HepG2 (cell line): ENCODE measurements at regions not wholly inside any gene's neighbourhood (a gene's known extent, or its start where the extent isn't known, plus 50 kb on each side); places are given as distances from the start of the nearest gene placed in this dataset.

Experiments
- ATAC-seq: fragments of 200-7000 bp; cut with Tn5 transposase; 3 replicates; pipeline ENCODE4 v1.9.1; 2020; ENCODE audit warnings: mild to moderate bottlenecking, moderate library complexity
- BruUV-seq: library from RNA; stranded (reverse); fragments of 400-500 nt; replicated peaks from 2 replicates; lab custom pipeline; 2021; lab: Mats Ljungman, UMichigan
- CTCF ChIA-PET: fragments of 300-600 bp; formaldehyde crosslinking; extraction: SDS; loops from one replicate; lab custom pipeline; 2021; ENCODE audit warnings: low total read pairs, inconsistent platforms, low intra/inter-chr PET ratio; lab: Yijun Ruan, JAX
- POLR2A ChIA-PET: fragments of 350-600 bp; sonication (Branson Sonifier 250); formaldehyde crosslinking; loops from one replicate; lab custom pipeline; 2020; ENCODE audit warnings: antibody characterized with exemption, inconsistent platforms; lab: Yijun Ruan, JAX
- DNase-seq: peaks from one replicate; pipeline ENCODE4 v3.0.0-alpha.2; 2015; ENCODE audit warnings: low spot score
- FAIRE-seq: peaks from 3 replicates; lab custom pipeline; 2011; peaks lifted over from hg19 to GRCh38; lab: Jason Lieb, UNC
- H2AFZ ChIP-seq: one replicate; pipeline ENCODE4 v1.6.1; 2011; ENCODE audit warnings: low read length, inconsistent platforms
- H3K27ac ChIP-seq: fragments of 300-600 bp; 3 replicates; pipeline ENCODE4 v1.8.0; 2011; ENCODE audit warnings: mixed run types, mild to moderate bottlenecking, mixed read lengths, low read length, inconsistent platforms; ENCODE audit not compliant: insufficient read depth; ENCODE audit errors: extremely low read length
- H3K27me3 ChIP-seq, 2 experiments: fragments of 200-600 bp in 1 of 2; 2 replicates in 1 of 2; 3 replicates in 1 of 2; pipeline versions ENCODE4 v1.6.0 to v1.8.0; 2011; ENCODE audit warnings: low read length in 2 of 2, mild to moderate bottlenecking in 2 of 2, moderate library complexity in 2 of 2, inconsistent platforms in 1 of 2; ENCODE audit not compliant: insufficient read depth in 2 of 2, control insufficient read depth in 1 of 2
- H3K36me3 ChIP-seq, 2 experiments: fragments of 200-600 bp in 1 of 2; replicated peaks in 1 of 2; 2 replicates in 1 of 2; 3 replicates in 1 of 2; pipeline versions ENCODE4 v1.5.1 to v1.8.0; 2011; ENCODE audit warnings: low read length in 2 of 2, inconsistent platforms in 1 of 2; ENCODE audit not compliant: insufficient read depth in 2 of 2, control insufficient read depth in 1 of 2
- H3K4me1 ChIP-seq: 2 replicates; pipeline ENCODE4 v1.5.1; 2012; ENCODE audit warnings: low read length, inconsistent platforms; ENCODE audit not compliant: insufficient read depth
- H3K4me2 ChIP-seq: 2 replicates; pipeline ENCODE4 v1.6.0; 2011; ENCODE audit warnings: low read depth, low read length, inconsistent platforms
- H3K4me3 ChIP-seq, 3 experiments: fragments of 200-600 bp in 1 of 3; sonication (generic), shearing (Covaris generic) in 1 of 3; replicated peaks in 1 of 3; 2 replicates each; pipeline ENCODE4 v1.5.1; 2011 to 2016; ENCODE audit warnings: low read length in 3 of 3, inconsistent platforms in 2 of 3, low read depth in 2 of 3, mild to moderate bottlenecking in 2 of 3, control low read depth in 1 of 3, mixed read lengths in 1 of 3; ENCODE audit not compliant: insufficient read depth in 1 of 3
- H3K79me2 ChIP-seq: one replicate; pipeline ENCODE4 v1.6.1; 2011; ENCODE audit warnings: low read length, inconsistent platforms; ENCODE audit not compliant: insufficient read depth
- H3K9ac ChIP-seq: 2 replicates; pipeline ENCODE4 v1.6.0; 2011; ENCODE audit warnings: mild to moderate bottlenecking, low read depth, low read length, inconsistent platforms; ENCODE audit not compliant: insufficient read depth
- H3K9me3 ChIP-seq: 2 replicates; pipeline ENCODE4 v1.5.1; 2012; ENCODE audit warnings: mild to moderate bottlenecking, low read length
- H4K20me1 ChIP-seq: 2 replicates; pipeline ENCODE4 v1.6.0; 2011; ENCODE audit warnings: inconsistent platforms, mild to moderate bottlenecking, low read length, moderate library complexity; ENCODE audit not compliant: insufficient read depth
- PRPF4 ChIP-seq: fragments of 200-400 bp; formaldehyde crosslinking; IDR thresholded peaks from 2 replicates; pipeline ENCODE4 v1.6.1; 2016; ENCODE audit warnings: low read length, low read depth; ENCODE audit not compliant: poor library complexity, severe bottlenecking
- SNAI1 ChIP-seq: sonication (generic); formaldehyde crosslinking; IDR thresholded peaks from 2 replicates; pipeline ENCODE4 v1.5.0; 2020; ENCODE audit warnings: mild to moderate bottlenecking, missing genetic modification reagents, borderline replicate concordance
- ZNF232 ChIP-seq: sonication (generic); formaldehyde crosslinking; IDR thresholded peaks from 2 replicates; pipeline ENCODE4 v1.4.0; 2020; ENCODE audit warnings: missing genetic modification reagents, borderline replicate concordance
- ZNF432 ChIP-seq: sonication (generic); formaldehyde crosslinking; IDR thresholded peaks from 2 replicates; pipeline ENCODE4 v1.5.0; 2020; ENCODE audit warnings: missing genetic modification reagents, mild to moderate bottlenecking, borderline replicate concordance
- ZNF496 ChIP-seq: sonication (generic); formaldehyde crosslinking; IDR thresholded peaks from 2 replicates; pipeline ENCODE4 v1.8.1; 2023; ENCODE audit warnings: mild to moderate bottlenecking, moderate library complexity, missing genetic modification reagents; ENCODE audit not compliant: insufficient replicate concordance
- WGBS: methylation state at CpG from one replicate; pipeline ENCODE4 v1.1.6; 2017; ENCODE audit warnings: low lambda C conversion rate; 5-methylcytosine and 5-hydroxymethylcytosine counted together
- in situ Hi-C: cut with HindIII; loops from 2 replicates; pipeline ENCODE4 v1.10.0; 2017; ENCODE audit warnings: low pct_unique_long_range_greater_than_20kb; ENCODE audit not compliant: extremely low pct_ligation_motif_present
- intact Hi-C: fragments of 100-400 bp; cut with micrococcal nuclease; formaldehyde crosslinking; loops from one replicate; pipeline ENCODE4 v1.10.0; 2022; ENCODE audit not compliant: unreplicated experiment
- TF ChIP-seq, protein P1 (sequence below): sonication (generic); formaldehyde crosslinking; IDR thresholded peaks from 2 replicates; pipeline ENCODE4 v1.8.1; 2022; ENCODE audit warnings: low read depth, mild to moderate bottlenecking, missing genetic modification reagents
- TF ChIP-seq, protein P2 (sequence below): sonication (generic); formaldehyde crosslinking; IDR thresholded peaks from 2 replicates; pipeline ENCODE4 v1.4.0; 2020; ENCODE audit warnings: missing genetic modification reagents, mild to moderate bottlenecking, borderline replicate concordance
- TF ChIP-seq, protein P3 (sequence below): sonication (generic); formaldehyde crosslinking; IDR thresholded peaks from 2 replicates; pipeline ENCODE4 v1.5.1; 2020; ENCODE audit warnings: missing genetic modification reagents, mild to moderate bottlenecking, borderline replicate concordance

DNA sequence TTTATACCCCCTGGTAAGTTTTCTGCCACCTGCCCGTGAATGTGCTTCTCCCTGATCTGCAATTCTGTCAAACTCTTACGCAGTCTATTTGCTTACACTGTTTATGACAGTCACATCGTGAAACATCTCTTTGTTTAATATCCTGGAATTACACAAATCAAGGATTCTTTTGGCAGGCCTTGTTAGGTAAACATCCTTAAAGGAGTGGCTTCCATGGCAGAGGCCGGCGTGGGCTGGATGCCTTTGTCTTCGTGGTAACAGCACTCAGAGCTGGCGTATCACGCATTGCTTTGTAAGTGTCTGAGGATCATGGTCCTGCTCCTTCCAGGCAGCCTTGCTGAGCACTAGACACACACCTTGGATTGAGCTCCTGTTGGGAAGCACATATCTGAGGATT lies 145.7 kb downstream of the IRX1 start:
- no peak overlapping the region for H3K4me2 ChIP-seq
- H4K20me1 ChIP-seq = no peaks in the 10 kb centered on the region
- intact Hi-C loops (no loop called here), in situ Hi-C loops (no loop called here)
- no peak overlapping the region for H3K4me3 ChIP-seq
- WGBS = 30% methylated on average over 5 of the region's 8 CpGs
- ChIA-PET CTCF (no interaction called here), POLR2A (no interaction called here)
- no peaks in the 10 kb centered on the region for H3K27me3 ChIP-seq
- no peak for FAIRE-seq
- no peak for ATAC-seq
- H3K36me3 ChIP-seq = no peaks in the 10 kb centered on the region
- peaks cover 17% of the 10 kb centered on the region for H3K9me3 ChIP-seq
- TF ChIP-seq ZNF432 (CRISPR knock-in tag) (no peak), SNAI1 (CRISPR knock-in tag) (no peak), ZNF232 (CRISPR knock-in tag) (no peak), ZNF496 (CRISPR knock-in tag) (no peak), PRPF4 (no peak)
- TF ChIP-seq, protein P1, sequence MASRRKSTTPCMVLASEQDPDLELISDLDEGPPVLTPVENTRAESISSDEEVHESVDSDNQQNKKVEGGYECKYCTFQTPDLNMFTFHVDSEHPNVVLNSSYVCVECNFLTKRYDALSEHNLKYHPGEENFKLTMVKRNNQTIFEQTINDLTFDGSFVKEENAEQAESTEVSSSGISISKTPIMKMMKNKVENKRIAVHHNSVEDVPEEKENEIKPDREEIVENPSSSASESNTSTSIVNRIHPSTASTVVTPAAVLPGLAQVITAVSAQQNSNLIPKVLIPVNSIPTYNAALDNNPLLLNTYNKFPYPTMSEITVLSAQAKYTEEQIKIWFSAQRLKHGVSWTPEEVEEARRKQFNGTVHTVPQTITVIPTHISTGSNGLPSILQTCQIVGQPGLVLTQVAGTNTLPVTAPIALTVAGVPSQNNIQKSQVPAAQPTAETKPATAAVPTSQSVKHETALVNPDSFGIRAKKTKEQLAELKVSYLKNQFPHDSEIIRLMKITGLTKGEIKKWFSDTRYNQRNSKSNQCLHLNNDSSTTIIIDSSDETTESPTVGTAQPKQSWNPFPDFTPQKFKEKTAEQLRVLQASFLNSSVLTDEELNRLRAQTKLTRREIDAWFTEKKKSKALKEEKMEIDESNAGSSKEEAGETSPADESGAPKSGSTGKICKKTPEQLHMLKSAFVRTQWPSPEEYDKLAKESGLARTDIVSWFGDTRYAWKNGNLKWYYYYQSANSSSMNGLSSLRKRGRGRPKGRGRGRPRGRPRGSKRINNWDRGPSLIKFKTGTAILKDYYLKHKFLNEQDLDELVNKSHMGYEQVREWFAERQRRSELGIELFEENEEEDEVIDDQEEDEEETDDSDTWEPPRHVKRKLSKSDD (CRISPR knock-in tag) = no peak
- TF ChIP-seq, protein P2, sequence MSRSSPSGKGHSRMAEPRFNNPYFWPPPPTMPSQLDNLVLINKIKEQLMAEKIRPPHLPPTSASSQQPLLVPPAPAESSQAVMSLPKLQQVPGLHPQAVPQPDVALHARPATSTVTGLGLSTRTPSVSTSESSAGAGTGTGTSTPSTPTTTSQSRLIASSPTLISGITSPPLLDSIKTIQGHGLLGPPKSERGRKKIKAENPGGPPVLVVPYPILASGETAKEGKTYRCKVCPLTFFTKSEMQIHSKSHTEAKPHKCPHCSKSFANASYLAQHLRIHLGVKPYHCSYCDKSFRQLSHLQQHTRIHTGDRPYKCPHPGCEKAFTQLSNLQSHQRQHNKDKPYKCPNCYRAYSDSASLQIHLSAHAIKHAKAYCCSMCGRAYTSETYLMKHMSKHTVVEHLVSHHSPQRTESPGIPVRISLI (CRISPR knock-in tag) = no peak
- TF ChIP-seq, protein P3, sequence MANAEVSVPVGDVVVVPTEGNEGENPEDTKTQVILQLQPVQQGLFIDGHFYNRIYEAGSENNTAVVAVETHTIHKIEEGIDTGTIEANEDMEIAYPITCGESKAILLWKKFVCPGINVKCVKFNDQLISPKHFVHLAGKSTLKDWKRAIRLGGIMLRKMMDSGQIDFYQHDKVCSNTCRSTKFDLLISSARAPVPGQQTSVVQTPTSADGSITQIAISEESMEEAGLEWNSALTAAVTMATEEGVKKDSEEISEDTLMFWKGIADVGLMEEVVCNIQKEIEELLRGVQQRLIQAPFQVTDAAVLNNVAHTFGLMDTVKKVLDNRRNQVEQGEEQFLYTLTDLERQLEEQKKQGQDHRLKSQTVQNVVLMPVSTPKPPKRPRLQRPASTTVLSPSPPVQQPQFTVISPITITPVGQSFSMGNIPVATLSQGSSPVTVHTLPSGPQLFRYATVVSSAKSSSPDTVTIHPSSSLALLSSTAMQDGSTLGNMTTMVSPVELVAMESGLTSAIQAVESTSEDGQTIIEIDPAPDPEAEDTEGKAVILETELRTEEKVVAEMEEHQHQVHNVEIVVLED (CRISPR knock-in tag) = no peak
- H3K27ac ChIP-seq = no peak overlapping the region
- H2AFZ ChIP-seq = no peak overlapping the region
- no TSS peak for BruUV-seq
- H3K4me1 ChIP-seq = no peaks in the 10 kb centered on the region
- DNase-seq = no peak
- no peak overlapping the region for H3K9ac ChIP-seq
- no peaks in the 10 kb centered on the region for H3K79me2 ChIP-seq
